HepG2 (cell line): ENCODE measurements at regions not wholly inside any gene's neighbourhood (a gene's known extent, or its start where the extent isn't known, plus 50 kb on each side); places are given as distances from the start of the nearest gene placed in this dataset.

Source experiments
- ATAC-seq: fragments of 200-7000 bp; cut with Tn5 transposase; 3 replicates; pipeline ENCODE4 v1.9.1; 2020; ENCODE audit warnings: mild to moderate bottlenecking, moderate library complexity
- BruUV-seq: library from RNA; stranded (reverse); fragments of 400-500 nt; replicated peaks from 2 replicates; lab custom pipeline; 2021; lab: Mats Ljungman, UMichigan
- CTCF ChIA-PET: fragments of 300-600 bp; formaldehyde crosslinking; extraction: SDS; loops from one replicate; lab custom pipeline; 2021; ENCODE audit warnings: low total read pairs, inconsistent platforms, low intra/inter-chr PET ratio; lab: Yijun Ruan, JAX
- POLR2A ChIA-PET: fragments of 350-600 bp; sonication (Branson Sonifier 250); formaldehyde crosslinking; loops from one replicate; lab custom pipeline; 2020; ENCODE audit warnings: antibody characterized with exemption, inconsistent platforms; lab: Yijun Ruan, JAX
- DNase-seq: peaks from one replicate; pipeline ENCODE4 v3.0.0-alpha.2; 2015; ENCODE audit warnings: low spot score
- FAIRE-seq: peaks from 3 replicates; lab custom pipeline; 2011; peaks lifted over from hg19 to GRCh38; lab: Jason Lieb, UNC
- H2AFZ ChIP-seq: one replicate; pipeline ENCODE4 v1.6.1; 2011; ENCODE audit warnings: low read length, inconsistent platforms
- H3K27ac ChIP-seq: fragments of 300-600 bp; 3 replicates; pipeline ENCODE4 v1.8.0; 2011; ENCODE audit warnings: mixed run types, mild to moderate bottlenecking, mixed read lengths, low read length, inconsistent platforms; ENCODE audit not compliant: insufficient read depth; ENCODE audit errors: extremely low read length
- H3K27me3 ChIP-seq, 2 experiments: fragments of 200-600 bp in 1 of 2; 2 replicates in 1 of 2; 3 replicates in 1 of 2; pipeline versions ENCODE4 v1.6.0 to v1.8.0; 2011; ENCODE audit warnings: low read length in 2 of 2, mild to moderate bottlenecking in 2 of 2, moderate library complexity in 2 of 2, inconsistent platforms in 1 of 2; ENCODE audit not compliant: insufficient read depth in 2 of 2, control insufficient read depth in 1 of 2
- H3K36me3 ChIP-seq, 2 experiments: fragments of 200-600 bp in 1 of 2; replicated peaks in 1 of 2; 2 replicates in 1 of 2; 3 replicates in 1 of 2; pipeline versions ENCODE4 v1.5.1 to v1.8.0; 2011; ENCODE audit warnings: low read length in 2 of 2, inconsistent platforms in 1 of 2; ENCODE audit not compliant: insufficient read depth in 2 of 2, control insufficient read depth in 1 of 2
- H3K4me1 ChIP-seq: 2 replicates; pipeline ENCODE4 v1.5.1; 2012; ENCODE audit warnings: low read length, inconsistent platforms; ENCODE audit not compliant: insufficient read depth
- H3K4me2 ChIP-seq: 2 replicates; pipeline ENCODE4 v1.6.0; 2011; ENCODE audit warnings: low read depth, low read length, inconsistent platforms
- H3K4me3 ChIP-seq, 3 experiments: fragments of 200-600 bp in 1 of 3; sonication (generic), shearing (Covaris generic) in 1 of 3; replicated peaks in 1 of 3; 2 replicates each; pipeline ENCODE4 v1.5.1; 2011 to 2016; ENCODE audit warnings: low read length in 3 of 3, inconsistent platforms in 2 of 3, low read depth in 2 of 3, mild to moderate bottlenecking in 2 of 3, control low read depth in 1 of 3, mixed read lengths in 1 of 3; ENCODE audit not compliant: insufficient read depth in 1 of 3
- H3K79me2 ChIP-seq: one replicate; pipeline ENCODE4 v1.6.1; 2011; ENCODE audit warnings: low read length, inconsistent platforms; ENCODE audit not compliant: insufficient read depth
- H3K9ac ChIP-seq: 2 replicates; pipeline ENCODE4 v1.6.0; 2011; ENCODE audit warnings: mild to moderate bottlenecking, low read depth, low read length, inconsistent platforms; ENCODE audit not compliant: insufficient read depth
- H3K9me3 ChIP-seq: 2 replicates; pipeline ENCODE4 v1.5.1; 2012; ENCODE audit warnings: mild to moderate bottlenecking, low read length
- H4K20me1 ChIP-seq: 2 replicates; pipeline ENCODE4 v1.6.0; 2011; ENCODE audit warnings: inconsistent platforms, mild to moderate bottlenecking, low read length, moderate library complexity; ENCODE audit not compliant: insufficient read depth
- EED ChIP-seq: sonication (generic); formaldehyde crosslinking; IDR thresholded peaks from 2 replicates; pipeline ENCODE4 v1.5.0; 2020; ENCODE audit warnings: mild to moderate bottlenecking, missing genetic modification reagents
- PRDM15 ChIP-seq: sonication (generic); formaldehyde crosslinking; IDR thresholded peaks from 2 replicates; pipeline ENCODE4 v1.4.0; 2020; ENCODE audit warnings: missing genetic modification reagents
- TBP ChIP-seq: sonication (generic); formaldehyde crosslinking; IDR thresholded peaks from 2 replicates; pipeline ENCODE4 v1.5.0; 2020; ENCODE audit warnings: missing genetic modification reagents
- ZMYM4 ChIP-seq: sonication (generic); formaldehyde crosslinking; IDR thresholded peaks from 2 replicates; pipeline ENCODE4 v1.8.1; 2023; ENCODE audit warnings: mild to moderate bottlenecking, missing genetic modification reagents
- ZNF101 ChIP-seq: sonication (generic); formaldehyde crosslinking; IDR thresholded peaks from 2 replicates; pipeline ENCODE4 v1.4.0; 2020; ENCODE audit warnings: mild to moderate bottlenecking, low read depth, missing genetic modification reagents, borderline replicate concordance
- ZNF225 ChIP-seq: sonication (generic); formaldehyde crosslinking; IDR thresholded peaks from 2 replicates; pipeline ENCODE4 v1.4.0; 2020; ENCODE audit warnings: mild to moderate bottlenecking, missing genetic modification reagents
- ZNF510 ChIP-seq: sonication (generic); formaldehyde crosslinking; IDR thresholded peaks from 2 replicates; pipeline ENCODE4 v1.4.0; 2020; ENCODE audit warnings: low read depth, mild to moderate bottlenecking, missing genetic modification reagents
- ZNF589 ChIP-seq: sonication (generic); formaldehyde crosslinking; conservative IDR thresholded peaks from 2 replicates; pipeline ENCODE4 v1.8.0; 2022; ENCODE audit warnings: mild to moderate bottlenecking, moderate library complexity, missing genetic modification reagents
- WGBS: methylation state at CpG from one replicate; pipeline ENCODE4 v1.1.6; 2017; ENCODE audit warnings: low lambda C conversion rate; 5-methylcytosine and 5-hydroxymethylcytosine counted together
- in situ Hi-C: cut with HindIII; loops from 2 replicates; pipeline ENCODE4 v1.10.0; 2017; ENCODE audit warnings: low pct_unique_long_range_greater_than_20kb; ENCODE audit not compliant: extremely low pct_ligation_motif_present
- intact Hi-C: fragments of 100-400 bp; cut with micrococcal nuclease; formaldehyde crosslinking; loops from one replicate; pipeline ENCODE4 v1.10.0; 2022; ENCODE audit not compliant: unreplicated experiment
- TF ChIP-seq, protein P1 (sequence below): sonication (generic); formaldehyde crosslinking; IDR thresholded peaks from 2 replicates; pipeline ENCODE4 v1.5.0; 2020; ENCODE audit warnings: missing genetic modification reagents
- TF ChIP-seq, protein P2 (sequence below): fragments of 450-650 bp; IDR thresholded peaks from 2 replicates; pipeline ENCODE4 v1.6.1; 2017; ENCODE audit warnings: mild to moderate bottlenecking

- H3K9ac ChIP-seq: no peak overlapping the region
- FAIRE-seq (no peak), ATAC-seq (no peak), DNase-seq (no peak)
- no peaks in the 10 kb centered on the region for H3K4me1 ChIP-seq
- H4K20me1 ChIP-seq: no peaks in the 10 kb centered on the region
- POLR2A ChIA-PET: no interaction called here
- in situ Hi-C loops (no loop called here), intact Hi-C loops (no loop called here)
- H3K4me3 ChIP-seq: no peak overlapping the region
- H3K9me3 ChIP-seq: no peaks in the 10 kb centered on the region
- H3K27ac ChIP-seq: no peak overlapping the region
- no peaks in the 10 kb centered on the region for H3K36me3 ChIP-seq
- H2AFZ ChIP-seq: no peak overlapping the region
- BruUV-seq: no TSS peak
- H3K79me2 ChIP-seq: no peaks in the 10 kb centered on the region
- no peaks in the 10 kb centered on the region for H3K27me3 ChIP-seq
- TF ChIP-seq TBP (CRISPR knock-in tag) (no peak), EED (CRISPR knock-in tag) (no peak), ZNF101 (CRISPR knock-in tag) (no peak)
- TF ChIP-seq, all 625 proteins: peak for 0
- 18% methylated on average over 2 of the region's 2 CpGs for WGBS
- CTCF ChIA-PET: no interaction called here
- no peak overlapping the region for H3K4me2 ChIP-seq
Measured at GRCh38 chr4:31040106-31040505, 319.9 kb downstream of the PCDH7 start.

GRCh38 chr4:31041385-31041784 lies 321.2 kb downstream of the PCDH7 start:
- intact Hi-C loops: no loop called here
- TF ChIP-seq, protein P1, sequence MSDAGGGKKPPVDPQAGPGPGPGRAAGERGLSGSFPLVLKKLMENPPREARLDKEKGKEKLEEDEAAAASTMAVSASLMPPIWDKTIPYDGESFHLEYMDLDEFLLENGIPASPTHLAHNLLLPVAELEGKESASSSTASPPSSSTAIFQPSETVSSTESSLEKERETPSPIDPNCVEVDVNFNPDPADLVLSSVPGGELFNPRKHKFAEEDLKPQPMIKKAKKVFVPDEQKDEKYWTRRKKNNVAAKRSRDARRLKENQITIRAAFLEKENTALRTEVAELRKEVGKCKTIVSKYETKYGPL (CRISPR knock-in tag): no peak
- no peak for TF ChIP-seq ZNF589 (CRISPR knock-in tag)
- TF ChIP-seq ZMYM4: no peak
- TF ChIP-seq ZNF510 (CRISPR knock-in tag): no peak
- TF ChIP-seq, protein P2, sequence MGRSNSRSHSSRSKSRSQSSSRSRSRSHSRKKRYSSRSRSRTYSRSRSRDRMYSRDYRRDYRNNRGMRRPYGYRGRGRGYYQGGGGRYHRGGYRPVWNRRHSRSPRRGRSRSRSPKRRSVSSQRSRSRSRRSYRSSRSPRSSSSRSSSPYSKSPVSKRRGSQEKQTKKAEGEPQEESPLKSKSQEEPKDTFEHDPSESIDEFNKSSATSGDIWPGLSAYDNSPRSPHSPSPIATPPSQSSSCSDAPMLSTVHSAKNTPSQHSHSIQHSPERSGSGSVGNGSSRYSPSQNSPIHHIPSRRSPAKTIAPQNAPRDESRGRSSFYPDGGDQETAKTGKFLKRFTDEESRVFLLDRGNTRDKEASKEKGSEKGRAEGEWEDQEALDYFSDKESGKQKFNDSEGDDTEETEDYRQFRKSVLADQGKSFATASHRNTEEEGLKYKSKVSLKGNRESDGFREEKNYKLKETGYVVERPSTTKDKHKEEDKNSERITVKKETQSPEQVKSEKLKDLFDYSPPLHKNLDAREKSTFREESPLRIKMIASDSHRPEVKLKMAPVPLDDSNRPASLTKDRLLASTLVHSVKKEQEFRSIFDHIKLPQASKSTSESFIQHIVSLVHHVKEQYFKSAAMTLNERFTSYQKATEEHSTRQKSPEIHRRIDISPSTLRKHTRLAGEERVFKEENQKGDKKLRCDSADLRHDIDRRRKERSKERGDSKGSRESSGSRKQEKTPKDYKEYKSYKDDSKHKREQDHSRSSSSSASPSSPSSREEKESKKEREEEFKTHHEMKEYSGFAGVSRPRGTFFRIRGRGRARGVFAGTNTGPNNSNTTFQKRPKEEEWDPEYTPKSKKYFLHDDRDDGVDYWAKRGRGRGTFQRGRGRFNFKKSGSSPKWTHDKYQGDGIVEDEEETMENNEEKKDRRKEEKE: no peak
- no peak for TF ChIP-seq PRDM15 (CRISPR knock-in tag)
- TF ChIP-seq ZNF225 (CRISPR knock-in tag): no peak

More at GRCh38 chr4:31041385-31041784, 321.2 kb downstream of the PCDH7 start:
- Histone ChIP-seq H3K9me3 (no peaks in the 10 kb centered on the region), H4K20me1 (no peaks in the 10 kb centered on the region), H3K4me2 (no peak overlapping the region), H3K27me3 (no peaks in the 10 kb centered on the region), H2AFZ (no peak overlapping the region), H3K4me1 (no peaks in the 10 kb centered on the region), H3K9ac (no peak overlapping the region), H3K36me3 (no peaks in the 10 kb centered on the region), H3K79me2 (no peaks in the 10 kb centered on the region), H3K27ac (no peak overlapping the region), H3K4me3 (no peak overlapping the region)
- POLR2A ChIA-PET: no interaction called here
- DNase-seq: no peak
- FAIRE-seq: no peak
- in situ Hi-C loops: no loop called here
- CTCF ChIA-PET: no interaction called here
- no TSS peak for BruUV-seq
- ATAC-seq: no peak
- WGBS: under 1% methylated on average over 3 of the region's 3 CpGs
